Activated CD4-positive, alpha-beta memory T cell treated with anti-CD3 and anti-CD28 coated beads, Interleukin-2, amount 10 ng/mL, durations not matched to agents 7 days and 5 days (primary cell): ENCODE measurements at regions not wholly inside any gene's neighbourhood (a gene's known extent, or its start where the extent isn't known, plus 50 kb on each side); places are given as distances from the start of the nearest gene placed in this dataset.
"Not testable (repeated sequence)": the region's sequence is repeated elsewhere in the genome, so short reads cannot be mapped to it uniquely, and the experiment has no call there.

Experiments
- CTCF ChIA-PET: fragments of 350-600 bp; sonication (Branson Sonifier 250); formaldehyde crosslinking; loops from one replicate; lab custom pipeline; 2021; ENCODE audit warnings: antibody characterized with exemption, inconsistent platforms; lab: Charles Lee
- POLR2A ChIA-PET: fragments of 350-600 bp; sonication (Branson Sonifier 250); formaldehyde crosslinking; loops from one replicate; lab custom pipeline; 2021; ENCODE audit warnings: antibody characterized with exemption; lab: Charles Lee
- DNase-seq: peaks from one replicate; pipeline ENCODE4 v3.0.0-alpha.2; 2020
- H3K27ac Mint-ChIP-seq: one replicate; pipeline ENCODE4 v1.8.0; 2021; ENCODE audit warnings: mild to moderate bottlenecking, mixed read lengths
- H3K27me3 Mint-ChIP-seq: one replicate; pipeline ENCODE4 v1.8.0; 2021; ENCODE audit warnings: mixed read lengths
- H3K36me3 Mint-ChIP-seq: one replicate; pipeline ENCODE4 v1.8.0; 2021; ENCODE audit warnings: low read depth, mixed read lengths
- H3K4me1 Mint-ChIP-seq: one replicate; pipeline ENCODE4 v1.8.0; 2021; ENCODE audit warnings: mixed read lengths
- H3K4me3 Mint-ChIP-seq: one replicate; pipeline ENCODE4 v1.8.0; 2021; ENCODE audit warnings: mild to moderate bottlenecking, mixed read lengths
- H3K9me3 Mint-ChIP-seq: one replicate; pipeline ENCODE4 v1.8.0; 2021; ENCODE audit warnings: mixed read lengths

- Mint-ChIP-seq H3K4me3 (no peak overlapping the region), H3K4me1 (no peaks in the 10 kb centered on the region), H3K27ac (no peak overlapping the region), H3K36me3 (no peaks in the 10 kb centered on the region), H3K9me3 (peaks cover 16% of the 10 kb centered on the region), H3K27me3 (no peaks in the 10 kb centered on the region)
- no peak for DNase-seq
- ChIA-PET POLR2A (no interaction called here), CTCF (no interaction called here)
Measured at GRCh38 chr14:27327095-27327494, 729.3 kb upstream of the NOVA1 start.

GRCh38 chr14:27338012-27338411, 740.2 kb upstream of the NOVA1 start:
- DNase-seq: no peak
- Mint-ChIP-seq H3K4me1 (no peaks in the 10 kb centered on the region), H3K27me3 (no peaks in the 10 kb centered on the region), H3K9me3 (peaks cover 30% of the 10 kb centered on the region), H3K27ac (no peak overlapping the region), H3K4me3 (no peak overlapping the region), H3K36me3 (no peaks in the 10 kb centered on the region)
- POLR2A ChIA-PET: no interaction called here
- CTCF ChIA-PET: no interaction called here

- H3K4me1 Mint-ChIP-seq, H3K36me3 Mint-ChIP-seq, H3K27me3 Mint-ChIP-seq, H3K27ac Mint-ChIP-seq, DNase-seq, H3K4me3 Mint-ChIP-seq, POLR2A ChIA-PET, CTCF ChIA-PET: not testable (repeated sequence)
- H3K9me3 Mint-ChIP-seq: peaks cover 12% of the 10 kb centered on the region
Measured at GRCh38 chr14:27363036-27363435, 765.2 kb upstream of the NOVA1 start.

- POLR2A ChIA-PET: no interaction called here
- no peak overlapping the region for H3K4me3 Mint-ChIP-seq
- H3K36me3 Mint-ChIP-seq: no peaks in the 10 kb centered on the region
- H3K27me3 Mint-ChIP-seq: no peaks in the 10 kb centered on the region
- DNase-seq: no peak
- H3K9me3 Mint-ChIP-seq: peaks cover 13% of the 10 kb centered on the region
- H3K4me1 Mint-ChIP-seq: no peaks in the 10 kb centered on the region
- no peak overlapping the region for H3K27ac Mint-ChIP-seq
- CTCF ChIA-PET: no interaction called here
Measured at GRCh38 chr14:27366596-27366995, 768.8 kb upstream of the NOVA1 start.

GRCh38 chr14:27367345-27367744, 769.5 kb upstream of the NOVA1 start:
- ChIA-PET POLR2A (no interaction called here), CTCF (no interaction called here)
- Mint-ChIP-seq H3K4me1 (no peaks in the 10 kb centered on the region), H3K27me3 (no peaks in the 10 kb centered on the region), H3K27ac (no peak overlapping the region), H3K4me3 (no peak overlapping the region), H3K36me3 (no peaks in the 10 kb centered on the region), H3K9me3 (peaks cover 16% of the 10 kb centered on the region)
- DNase-seq: no peak

GRCh38 chr14:27370074-27370473, 772.2 kb upstream of the NOVA1 start:
- Mint-ChIP-seq H3K27me3 (no peaks in the 10 kb centered on the region), H3K4me1 (no peaks in the 10 kb centered on the region), H3K4me3 (no peak overlapping the region), H3K36me3 (no peaks in the 10 kb centered on the region), H3K27ac (no peak overlapping the region), H3K9me3 (peaks cover 16% of the 10 kb centered on the region)
- POLR2A ChIA-PET: no interaction called here
- no peak for DNase-seq
- CTCF ChIA-PET: no interaction called here

- Mint-ChIP-seq H3K27me3 (no peaks in the 10 kb centered on the region), H3K27ac (no peak overlapping the region), H3K9me3 (peaks cover 16% of the 10 kb centered on the region), H3K4me3 (no peak overlapping the region), H3K36me3 (no peaks in the 10 kb centered on the region), H3K4me1 (no peaks in the 10 kb centered on the region)
- DNase-seq: no peak
- CTCF ChIA-PET: no interaction called here
- POLR2A ChIA-PET: no interaction called here
Measured at GRCh38 chr14:27370775-27371174, 772.9 kb upstream of the NOVA1 start.

GRCh38 chr14:27371209-27371608, 773.4 kb upstream of the NOVA1 start:
- Mint-ChIP-seq H3K36me3 (no peaks in the 10 kb centered on the region), H3K27me3 (no peaks in the 10 kb centered on the region), H3K9me3 (peaks cover 14% of the 10 kb centered on the region), H3K4me1 (no peaks in the 10 kb centered on the region), H3K4me3 (no peak overlapping the region), H3K27ac (no peak overlapping the region)
- ChIA-PET CTCF (no interaction called here), POLR2A (no interaction called here)
- no peak for DNase-seq

- H3K4me1 Mint-ChIP-seq: no peaks in the 10 kb centered on the region
- DNase-seq: no peak
- peaks cover 14% of the 10 kb centered on the region for H3K9me3 Mint-ChIP-seq
- H3K4me3 Mint-ChIP-seq: no peak overlapping the region
- no peak overlapping the region for H3K27ac Mint-ChIP-seq
- H3K27me3 Mint-ChIP-seq: no peaks in the 10 kb centered on the region
- CTCF ChIA-PET: no interaction called here
- POLR2A ChIA-PET: no interaction called here
- H3K36me3 Mint-ChIP-seq: no peaks in the 10 kb centered on the region
Measured at GRCh38 chr14:27371868-27372267, 774.0 kb upstream of the NOVA1 start.

- POLR2A ChIA-PET: no interaction called here
Measured at GRCh38 chr14:27372771-27373170, 774.9 kb upstream of the NOVA1 start.

GRCh38 chr14:27384124-27384523, 786.3 kb upstream of the NOVA1 start:
- no peak overlapping the region for H3K4me3 Mint-ChIP-seq
- no peaks in the 10 kb centered on the region for H3K27me3 Mint-ChIP-seq
- DNase-seq: no peak
- no peaks in the 10 kb centered on the region for H3K4me1 Mint-ChIP-seq
- POLR2A ChIA-PET: no interaction called here
- peaks cover 7% of the 10 kb centered on the region for H3K9me3 Mint-ChIP-seq
- no peaks in the 10 kb centered on the region for H3K36me3 Mint-ChIP-seq
- no peak overlapping the region for H3K27ac Mint-ChIP-seq
- CTCF ChIA-PET: no interaction called here

More at GRCh38 chr14:27372771-27373170, 774.9 kb upstream of the NOVA1 start:
- H3K36me3 Mint-ChIP-seq: no peaks in the 10 kb centered on the region
- peaks cover 14% of the 10 kb centered on the region for H3K9me3 Mint-ChIP-seq
- H3K4me3 Mint-ChIP-seq: no peak overlapping the region
- no peaks in the 10 kb centered on the region for H3K4me1 Mint-ChIP-seq
- CTCF ChIA-PET: no interaction called here
- no peak for DNase-seq
- no peak overlapping the region for H3K27ac Mint-ChIP-seq
- H3K27me3 Mint-ChIP-seq: no peaks in the 10 kb centered on the region

- Mint-ChIP-seq H3K27me3 (no peaks in the 10 kb centered on the region), H3K4me1 (no peaks in the 10 kb centered on the region)
- CTCF ChIA-PET: no interaction called here
Measured at GRCh38 chr14:27386391-27386790, 788.6 kb upstream of the NOVA1 start.

GRCh38 chr14:27387463-27387862, 789.6 kb upstream of the NOVA1 start:
- ChIA-PET POLR2A (no interaction called here), CTCF (no interaction called here)
- H3K36me3 Mint-ChIP-seq: no peaks in the 10 kb centered on the region
- H3K9me3 Mint-ChIP-seq: peaks cover 11% of the 10 kb centered on the region
- H3K4me1 Mint-ChIP-seq: no peaks in the 10 kb centered on the region
- H3K27me3 Mint-ChIP-seq: no peaks in the 10 kb centered on the region
- DNase-seq: no peak
- H3K4me3 Mint-ChIP-seq: no peak overlapping the region
- H3K27ac Mint-ChIP-seq: no peak overlapping the region

More at GRCh38 chr14:27386391-27386790, 788.6 kb upstream of the NOVA1 start:
- H3K9me3 Mint-ChIP-seq: peaks cover 8% of the 10 kb centered on the region
- H3K27ac Mint-ChIP-seq: no peak overlapping the region
- H3K4me3 Mint-ChIP-seq: no peak overlapping the region
- DNase-seq: no peak
- POLR2A ChIA-PET: no interaction called here
- no peaks in the 10 kb centered on the region for H3K36me3 Mint-ChIP-seq

GRCh38 chr14:27389402-27389801, 791.6 kb upstream of the NOVA1 start:
- POLR2A ChIA-PET: no interaction called here
- CTCF ChIA-PET: no interaction called here
- peaks cover 14% of the 10 kb centered on the region for H3K9me3 Mint-ChIP-seq
- no peak overlapping the region for H3K27ac Mint-ChIP-seq
- no peaks in the 10 kb centered on the region for H3K4me1 Mint-ChIP-seq
- no peak overlapping the region for H3K4me3 Mint-ChIP-seq
- DNase-seq: no peak
- H3K36me3 Mint-ChIP-seq: no peaks in the 10 kb centered on the region
- no peaks in the 10 kb centered on the region for H3K27me3 Mint-ChIP-seq

GRCh38 chr14:27390155-27390554, 792.3 kb upstream of the NOVA1 start:
- no peaks in the 10 kb centered on the region for H3K4me1 Mint-ChIP-seq
- no peak overlapping the region for H3K4me3 Mint-ChIP-seq
- no peaks in the 10 kb centered on the region for H3K36me3 Mint-ChIP-seq
- H3K27ac Mint-ChIP-seq: no peak overlapping the region
- CTCF ChIA-PET: no interaction called here
- H3K27me3 Mint-ChIP-seq: no peaks in the 10 kb centered on the region
- POLR2A ChIA-PET: no interaction called here
- no peak for DNase-seq
- H3K9me3 Mint-ChIP-seq: peaks cover 13% of the 10 kb centered on the region
